GM13977 (cell line): ENCODE measurements at regions not wholly inside any gene's neighbourhood (a gene's known extent, or its start where the extent isn't known, plus 50 kb on each side); places are given as distances from the start of the nearest gene placed in this dataset.

Experiments used
- DNase-seq: peaks from one replicate; pipeline ENCODE4 v3.0.0; 2012; ENCODE audit warnings: low spot score
- in situ Hi-C: fragments of 300-500 bp; cut with MboI; formaldehyde crosslinking; loops from one replicate; pipeline ENCODE4 v1.12.0; 2022; ENCODE audit warnings: low sequenced_read_pairs, low pct_unique_long_range_greater_than_20kb, mixed read lengths, inconsistent platforms; ENCODE audit not compliant: unreplicated experiment
- TF ChIP-seq, protein P1 (sequence below): IDR thresholded peaks from 2 replicates; pipeline ENCODE4 v1.5.1; 2012; ENCODE audit warnings: mild to moderate bottlenecking, control low read depth; ENCODE audit not compliant: insufficient read depth; ENCODE audit errors: extremely low read depth, missing control alignments

DNA sequence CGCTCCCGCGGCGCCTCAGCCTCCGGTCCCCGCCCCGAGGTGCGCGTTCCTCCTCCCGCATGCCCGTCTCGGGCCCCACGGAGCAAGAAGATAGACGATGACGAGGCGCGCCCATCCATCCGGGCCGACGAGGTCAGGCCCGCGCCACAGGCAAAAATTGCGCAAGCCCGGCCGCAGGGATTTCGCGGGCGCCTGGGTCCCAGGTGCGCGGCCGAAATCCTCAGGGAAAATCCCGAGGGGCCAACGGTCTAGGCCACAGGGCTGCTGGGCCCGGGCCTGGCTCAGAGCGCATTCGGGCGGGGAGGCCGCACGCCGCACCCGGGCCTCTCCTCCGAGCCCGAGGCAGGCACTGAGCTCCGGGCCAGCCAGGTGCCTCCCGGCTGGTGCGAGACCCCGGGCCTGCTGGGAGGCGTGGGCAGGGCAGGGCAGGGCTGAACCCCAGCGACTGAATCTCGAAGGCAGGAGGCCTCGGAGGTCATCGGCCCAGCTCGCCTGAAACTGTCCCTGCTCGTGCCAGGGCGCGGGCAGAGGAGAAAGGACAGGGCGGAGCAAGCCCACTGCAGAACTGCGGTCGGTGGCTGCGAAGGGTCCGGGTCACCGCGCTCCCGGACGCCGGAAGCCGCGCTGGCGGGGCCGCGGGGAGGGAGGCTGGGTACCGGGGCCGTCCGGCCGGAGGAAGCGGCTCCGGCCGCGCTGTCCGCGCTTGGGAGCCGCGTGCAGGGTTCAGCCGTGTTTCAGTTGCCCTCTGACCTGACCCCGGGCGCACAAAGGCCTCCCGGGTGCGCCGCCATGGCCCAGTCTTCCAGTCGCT is 66.8 kb downstream of the FOXD1 start:
- peak; percentile 15 for DNase-seq
- in situ Hi-C loops = no loop called here
- TF ChIP-seq, protein P1, sequence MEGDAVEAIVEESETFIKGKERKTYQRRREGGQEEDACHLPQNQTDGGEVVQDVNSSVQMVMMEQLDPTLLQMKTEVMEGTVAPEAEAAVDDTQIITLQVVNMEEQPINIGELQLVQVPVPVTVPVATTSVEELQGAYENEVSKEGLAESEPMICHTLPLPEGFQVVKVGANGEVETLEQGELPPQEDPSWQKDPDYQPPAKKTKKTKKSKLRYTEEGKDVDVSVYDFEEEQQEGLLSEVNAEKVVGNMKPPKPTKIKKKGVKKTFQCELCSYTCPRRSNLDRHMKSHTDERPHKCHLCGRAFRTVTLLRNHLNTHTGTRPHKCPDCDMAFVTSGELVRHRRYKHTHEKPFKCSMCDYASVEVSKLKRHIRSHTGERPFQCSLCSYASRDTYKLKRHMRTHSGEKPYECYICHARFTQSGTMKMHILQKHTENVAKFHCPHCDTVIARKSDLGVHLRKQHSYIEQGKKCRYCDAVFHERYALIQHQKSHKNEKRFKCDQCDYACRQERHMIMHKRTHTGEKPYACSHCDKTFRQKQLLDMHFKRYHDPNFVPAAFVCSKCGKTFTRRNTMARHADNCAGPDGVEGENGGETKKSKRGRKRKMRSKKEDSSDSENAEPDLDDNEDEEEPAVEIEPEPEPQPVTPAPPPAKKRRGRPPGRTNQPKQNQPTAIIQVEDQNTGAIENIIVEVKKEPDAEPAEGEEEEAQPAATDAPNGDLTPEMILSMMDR = no peak

DNA sequence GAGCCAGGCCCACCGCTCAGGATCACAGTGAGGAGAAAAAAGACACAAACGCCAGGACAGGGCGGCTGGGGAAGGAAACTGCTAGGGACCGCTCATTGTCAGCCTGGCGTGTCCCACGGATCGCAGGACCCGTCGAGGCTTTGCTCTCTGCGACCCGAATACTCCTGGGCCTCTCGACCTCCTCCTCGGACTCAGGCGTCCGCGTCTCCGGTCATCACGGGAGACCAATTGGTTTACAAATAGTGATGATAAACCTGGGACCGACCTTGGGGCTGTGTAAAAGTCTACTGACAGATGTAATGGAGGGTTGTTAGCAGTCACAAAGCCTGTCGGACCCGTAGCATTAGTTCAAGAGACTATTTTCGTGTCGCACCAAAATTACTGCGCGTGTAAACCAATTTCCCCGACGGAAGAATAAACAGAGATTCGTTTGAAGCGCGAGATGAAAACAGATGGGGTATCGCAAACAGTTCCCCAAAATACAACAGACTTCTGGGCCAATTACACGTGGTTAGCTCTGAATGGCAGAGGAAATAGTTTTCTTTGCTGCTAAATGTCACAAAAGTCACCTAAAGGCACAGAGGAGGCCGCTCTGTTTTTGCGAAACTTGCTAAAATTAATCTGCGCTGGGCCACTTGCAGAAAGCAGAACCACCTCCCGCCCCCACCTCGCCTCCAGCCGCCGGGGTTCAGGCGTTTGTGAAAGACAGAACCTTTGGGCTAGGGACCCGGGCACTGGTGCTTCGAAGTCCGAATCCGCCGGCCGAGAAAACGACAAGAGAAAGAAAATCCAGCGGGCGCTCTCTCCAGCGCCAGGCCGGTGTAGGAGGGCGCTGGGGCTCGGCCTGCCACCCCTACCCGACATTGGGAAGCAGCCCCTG is 67.6 kb downstream of the FOXD1 start:
- TF ChIP-seq, protein P1 = no peak
- peak; percentile 37 for DNase-seq
- in situ Hi-C loops = no loop called here

DNA sequence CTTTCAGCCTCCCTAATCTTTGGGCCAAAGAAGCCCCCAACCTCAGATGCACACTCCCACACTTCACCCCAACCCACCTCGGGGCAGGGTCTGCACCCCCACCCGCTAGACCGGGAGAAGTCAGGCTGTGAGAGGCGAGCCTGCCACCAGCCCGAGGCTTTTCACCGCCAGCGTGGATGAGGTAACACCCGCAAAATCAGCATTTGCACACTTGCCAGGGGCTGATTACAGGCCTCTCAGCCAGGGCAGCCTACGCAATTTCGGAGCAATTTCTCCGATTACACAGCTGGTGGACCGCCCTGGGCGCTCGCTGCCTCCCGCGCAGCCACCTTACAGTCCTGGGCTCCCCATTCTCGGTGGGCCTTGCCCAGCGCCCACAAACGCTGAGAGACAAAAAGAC is 68.5 kb downstream of the FOXD1 start:
- TF ChIP-seq, protein P1 = no peak

DNA sequence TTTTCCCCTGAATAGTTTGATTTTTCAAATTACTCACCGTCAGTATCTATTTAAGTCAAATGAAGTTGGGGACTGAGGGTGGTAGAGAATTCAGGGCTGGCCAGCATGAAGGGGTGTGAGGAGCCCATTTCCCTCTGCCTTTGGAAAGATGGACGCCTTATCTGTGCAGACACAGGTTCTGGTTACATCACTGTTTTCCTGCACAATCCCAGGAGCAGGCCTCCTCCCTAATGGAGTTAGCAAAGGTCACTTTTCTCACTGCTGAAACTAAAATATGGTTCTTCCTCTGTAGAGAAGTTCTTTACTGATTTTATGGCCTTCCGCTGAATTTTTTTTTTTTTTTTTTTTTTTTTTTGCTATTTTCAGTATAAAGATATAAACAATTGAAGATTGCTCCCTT is 69.1 kb downstream of the FOXD1 start:
- no peak for DNase-seq
- TF ChIP-seq, protein P1 = no peak
- in situ Hi-C loops = no loop called here

More for the DNA sequence above, 68.5 kb downstream of the FOXD1 start:
- DNase-seq = no peak
- in situ Hi-C loops = no loop called here

DNA sequence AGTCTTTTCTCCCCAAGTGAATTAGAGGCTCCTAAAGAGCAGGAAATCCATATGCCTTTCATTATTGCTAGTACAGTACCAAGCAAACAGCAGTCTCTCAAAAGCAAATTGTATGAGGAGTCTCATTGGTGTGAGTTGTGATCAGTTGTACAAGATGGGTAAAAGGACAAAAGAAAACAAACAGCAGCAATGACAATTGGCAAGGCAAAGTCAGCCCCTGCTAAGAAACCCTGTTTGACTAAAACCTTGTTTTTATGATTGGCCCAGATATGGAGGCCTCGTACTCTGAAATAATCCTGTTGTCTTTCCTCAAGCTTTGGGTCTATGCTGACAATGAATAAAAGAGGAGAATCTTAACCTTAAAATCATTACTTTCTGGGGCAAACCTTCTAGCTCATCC is 69.8 kb downstream of the FOXD1 start:
- TF ChIP-seq, protein P1 = no peak
- in situ Hi-C loops = no loop called here
- DNase-seq = no peak

DNA sequence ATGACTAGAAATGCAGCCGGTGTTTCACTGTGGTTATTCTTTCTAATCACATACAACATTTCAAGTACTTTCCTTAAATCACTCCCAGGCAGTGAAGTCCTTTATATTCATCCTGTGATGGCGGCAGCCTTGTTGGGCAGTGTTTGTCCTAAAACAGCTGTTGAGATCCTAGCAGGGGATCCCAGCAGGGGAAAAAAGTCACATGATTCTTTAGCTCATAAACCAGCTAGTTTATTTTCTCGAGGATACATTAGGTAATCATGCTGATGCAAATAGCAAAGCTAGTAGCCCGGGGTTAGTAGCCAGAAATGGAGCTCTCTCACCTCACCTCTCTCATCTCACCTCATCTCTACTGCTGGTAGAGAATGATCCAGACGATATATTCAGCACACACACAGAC is 70.5 kb downstream of the FOXD1 start:
- no peak for DNase-seq
- TF ChIP-seq, protein P1 = no peak
- in situ Hi-C loops = no loop called here
